GM12865 (cell line): ENCODE measurements at regions not wholly inside any gene's neighbourhood (a gene's known extent, or its start where the extent isn't known, plus 50 kb on each side); places are given as distances from the start of the nearest gene placed in this dataset.

ENCODE experiments used
- DNase-seq: peaks from one replicate; pipeline ENCODE4 v3.0.0; 2010; ENCODE audit warnings: low read depth
- H3K4me3 ChIP-seq: 2 replicates; pipeline ENCODE4 v1.5.1; 2011; ENCODE audit warnings: mild to moderate bottlenecking, low read depth, low read length, control low read depth
- CTCF ChIP-seq: IDR thresholded peaks from 2 replicates; pipeline ENCODE4 v1.5.1; 2011; ENCODE audit warnings: low read length, control low read depth, low read depth, inconsistent platforms; ENCODE audit not compliant: insufficient read depth; ENCODE audit errors: missing control alignments

- no peak for DNase-seq
- no peak overlapping the region for H3K4me3 ChIP-seq
- no peak for TF ChIP-seq CTCF
These were observed 157.9 kb upstream of the DDX18 start for GRCh38 chr2:117656546-117656945.

GRCh38 chr2:117661619-117662018, 152.9 kb upstream of the DDX18 start:
- H3K4me3 ChIP-seq, result no peak overlapping the region
- no peak for DNase-seq
- TF ChIP-seq CTCF, result no peak

DNA sequence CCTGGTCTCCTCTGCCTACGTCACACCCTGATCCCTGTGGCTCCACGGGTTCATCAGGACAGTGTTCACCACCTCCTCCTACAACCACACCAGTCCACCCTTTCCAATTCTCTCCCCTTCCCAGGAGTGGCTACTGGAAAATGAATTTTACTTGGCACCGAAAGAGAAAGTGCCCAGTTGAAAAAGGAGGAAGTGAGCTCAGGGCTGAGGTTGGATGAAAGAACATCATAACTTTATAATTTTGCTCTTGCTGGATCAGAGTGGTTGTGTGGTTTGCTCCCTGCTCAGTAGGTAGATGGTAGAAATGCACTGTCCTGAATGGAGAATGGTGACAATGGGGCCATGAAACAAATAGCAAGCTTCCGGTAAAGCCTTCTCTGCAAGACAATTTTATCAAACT, 140.3 kb upstream of the DDX18 start:
- no peak for DNase-seq

GRCh38 chr2:117679952-117680351, 134.5 kb upstream of the DDX18 start:
- no peak for DNase-seq
- TF ChIP-seq CTCF, result no peak
- no peak overlapping the region for H3K4me3 ChIP-seq

More for the DNA sequence above, 140.3 kb upstream of the DDX18 start:
- no peak overlapping the region for H3K4me3 ChIP-seq
- no peak for TF ChIP-seq CTCF

DNA sequence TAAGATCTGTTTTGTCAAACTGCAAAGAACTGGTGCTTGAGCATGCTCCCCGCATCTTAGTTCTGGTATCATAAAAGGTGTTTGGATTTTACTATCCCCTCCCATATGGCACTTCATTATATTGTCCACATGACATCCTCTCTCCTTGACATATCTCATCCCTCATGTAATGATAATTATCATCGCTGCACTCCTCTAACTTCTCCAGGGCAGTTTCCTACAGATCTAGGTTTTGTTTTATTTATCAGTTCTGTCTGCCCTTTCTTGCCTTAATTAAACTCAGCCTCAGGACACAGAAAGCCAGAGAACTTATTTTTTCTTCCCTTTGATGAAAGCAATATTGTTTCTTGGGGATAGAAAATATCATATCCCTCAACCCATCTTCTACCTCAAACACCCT, 129.6 kb upstream of the DDX18 start:
- no peak overlapping the region for H3K4me3 ChIP-seq
- no peak for DNase-seq
- no peak for TF ChIP-seq CTCF

DNA sequence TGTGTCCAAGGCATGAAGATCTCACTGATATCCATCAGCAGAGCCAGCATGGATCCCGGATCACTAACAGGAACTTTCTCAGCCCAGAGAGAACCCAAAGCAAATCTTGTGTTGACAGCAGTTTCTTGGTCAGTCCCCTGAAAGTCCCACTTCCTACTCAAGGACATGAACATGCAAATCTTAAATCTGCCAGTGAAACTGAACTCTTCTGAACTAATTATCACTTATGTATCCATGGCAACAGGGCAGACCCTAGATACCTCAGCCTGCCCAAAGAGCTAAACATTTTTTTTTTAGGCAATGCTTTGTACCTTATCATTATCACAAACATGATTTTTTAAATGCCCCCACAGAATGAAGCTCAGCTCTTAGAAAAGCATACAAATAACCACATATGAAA, 127.8 kb upstream of the DDX18 start:
- H3K4me3 ChIP-seq, result no peak overlapping the region
- DNase-seq, result peak; percentile 64
- TF ChIP-seq CTCF, result no peak

- TF ChIP-seq CTCF, result no peak
- no peak for DNase-seq
These were observed 122.9 kb upstream of the DDX18 start for GRCh38 chr2:117691595-117691994.

More at GRCh38 chr2:117691595-117691994, 122.9 kb upstream of the DDX18 start:
- H3K4me3 ChIP-seq, result no peak overlapping the region
